GM21529 (cell line): ENCODE measurements at regions not wholly inside any gene's neighbourhood (a gene's known extent, or its start where the extent isn't known, plus 50 kb on each side); places are given as distances from the start of the nearest gene placed in this dataset.

Source experiments
- ATAC-seq: cut with Tn5 transposase; IDR thresholded peaks from one replicate; pipeline ENCODE4 v1.9.1; 2021; ENCODE audit not compliant: unreplicated experiment

DNA sequence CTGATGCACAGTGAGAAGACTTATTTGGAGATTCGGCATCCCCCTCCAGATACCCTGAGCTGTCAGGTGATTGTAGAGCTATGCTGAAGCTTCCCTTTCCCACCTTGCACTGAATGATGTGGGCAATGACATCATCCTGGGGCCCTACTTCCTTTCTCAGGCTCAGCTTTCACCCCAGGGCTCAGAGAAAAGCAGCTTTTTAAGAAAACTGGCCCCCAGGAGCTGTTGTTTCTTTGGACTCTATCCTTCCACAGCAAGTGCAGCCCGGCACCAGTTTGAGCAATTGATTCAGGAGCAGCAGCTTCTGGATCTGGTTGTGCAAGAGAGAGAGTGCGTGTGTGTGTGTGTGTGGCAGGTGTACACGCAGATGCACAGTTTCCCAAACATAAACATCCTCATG, 251.3 kb downstream of the ANAPC1 start:
- no peak for ATAC-seq

- ATAC-seq: no peak
Measured at GRCh38 chr2:111633189-111633588, 250.8 kb downstream of the ANAPC1 start.

GRCh38 chr2:111633643-111634042, 250.3 kb downstream of the ANAPC1 start:
- no peak for ATAC-seq

GRCh38 chr2:111634050-111634794, 249.8 kb downstream of the ANAPC1 start:
- no peak for ATAC-seq

DNA sequence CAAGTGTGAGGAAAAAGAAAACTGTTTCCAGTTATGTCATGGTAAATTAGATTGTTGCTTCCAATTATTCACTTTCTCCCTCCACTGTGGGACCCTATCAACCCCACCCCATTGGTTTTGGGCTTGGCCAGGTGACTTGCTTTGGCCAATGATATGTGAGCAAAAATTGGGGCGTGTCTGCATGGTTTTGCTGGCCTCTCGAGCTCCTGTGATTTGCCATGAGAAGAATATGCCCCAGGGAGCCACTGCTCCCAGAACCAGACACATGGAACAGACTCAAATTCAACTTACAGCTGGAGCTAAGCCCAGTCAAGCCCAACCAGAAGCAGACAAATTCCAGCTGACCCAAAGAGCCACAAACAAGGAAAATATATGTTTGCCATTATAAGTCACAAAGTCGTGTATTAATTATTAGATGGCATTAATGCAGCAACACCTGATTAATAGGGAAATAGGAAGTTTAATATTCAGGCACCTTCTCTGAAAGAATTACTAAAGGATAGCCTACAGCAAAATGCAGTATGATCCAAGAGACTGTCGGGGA, 248.9 kb downstream of the ANAPC1 start:
- ATAC-seq: no peak

DNA sequence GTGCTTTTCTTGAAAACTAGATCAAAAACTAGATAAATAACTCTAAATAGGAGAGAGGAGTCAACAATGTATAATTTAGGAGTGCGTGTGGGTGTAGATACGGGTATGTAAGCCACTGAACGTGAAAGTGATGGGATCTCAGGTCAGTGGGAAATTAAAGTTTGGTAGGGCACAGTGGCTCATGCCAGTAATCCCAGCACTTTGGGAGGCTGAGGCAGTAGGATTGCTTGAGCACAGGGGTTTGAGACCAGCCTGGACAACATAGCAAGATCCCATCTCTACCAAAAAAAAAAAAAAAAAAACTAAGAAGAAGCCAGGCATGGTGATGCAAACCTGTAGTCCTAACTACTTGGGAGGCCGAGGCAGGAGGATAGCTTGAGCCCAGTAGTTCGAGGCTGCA, 247.1 kb downstream of the ANAPC1 start:
- ATAC-seq: no peak

GRCh38 chr2:111638274-111638877, 245.6 kb downstream of the ANAPC1 start:
- no peak for ATAC-seq

- no peak for ATAC-seq
Measured at GRCh38 chr2:111640480-111640879, 243.5 kb downstream of the ANAPC1 start.

- no peak for ATAC-seq
Measured at GRCh38 chr2:111642586-111643327, 241.2 kb downstream of the ANAPC1 start.

GRCh38 chr2:111643759-111644158, 240.2 kb downstream of the ANAPC1 start:
- ATAC-seq: no peak

DNA sequence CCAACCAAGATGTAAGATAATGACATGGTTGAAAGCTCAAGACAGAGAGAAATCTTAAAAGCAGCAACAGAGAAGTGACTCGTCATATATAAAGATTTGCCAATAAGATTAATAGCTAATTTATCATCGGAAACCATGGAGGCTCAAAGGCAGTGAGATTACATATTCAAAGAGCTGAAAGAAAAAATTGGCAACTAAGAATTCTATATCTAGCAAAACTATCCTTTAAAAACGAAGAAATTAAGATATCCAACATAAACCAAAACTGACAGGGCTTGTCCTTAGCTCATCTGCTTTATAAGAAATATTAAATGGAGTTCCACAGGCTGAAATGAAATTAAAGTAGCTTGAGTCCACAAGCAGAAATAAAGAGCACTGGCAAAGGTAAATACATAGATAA, 236.6 kb downstream of the ANAPC1 start:
- ATAC-seq: no peak

DNA sequence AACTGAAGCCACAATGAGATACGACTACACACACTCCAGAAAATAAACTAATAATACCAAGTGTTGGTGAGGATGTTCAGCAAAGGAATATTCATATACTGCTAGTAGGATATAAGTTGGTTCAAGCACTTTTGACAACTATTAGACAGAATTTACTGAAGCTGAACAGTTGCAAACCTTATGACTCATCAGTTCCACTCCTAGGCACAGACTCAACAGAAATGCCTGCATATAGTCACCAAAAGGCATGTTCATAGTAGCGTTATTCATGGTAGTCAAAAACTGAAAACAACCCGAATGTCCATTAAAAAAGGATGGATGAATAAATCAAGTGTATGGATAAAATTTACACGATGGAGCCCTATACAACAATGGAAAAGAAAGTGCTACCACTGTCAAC, 232.0 kb downstream of the ANAPC1 start:
- no peak for ATAC-seq

DNA sequence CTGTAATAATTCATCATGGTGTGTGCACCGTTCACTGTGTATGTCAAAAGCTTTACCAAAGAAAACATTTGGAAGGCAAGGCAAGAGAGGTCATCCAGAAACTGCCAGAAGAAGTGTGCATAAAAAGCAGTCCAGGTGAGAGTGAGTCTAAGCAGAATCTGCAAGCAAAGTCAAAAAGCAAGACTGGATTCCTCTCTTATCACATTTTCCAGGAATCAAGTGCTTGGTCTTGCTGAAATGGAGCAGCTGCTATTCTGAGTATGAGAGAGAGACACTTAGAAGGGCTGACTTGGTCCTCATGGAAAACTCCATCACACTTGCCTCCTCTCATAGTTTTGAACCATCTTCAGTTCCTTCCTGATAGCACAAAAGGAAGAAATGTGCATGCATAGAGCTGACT, 231.3 kb downstream of the ANAPC1 start:
- no peak for ATAC-seq

- no peak for ATAC-seq
Measured at GRCh38 chr2:111653103-111653624, 230.8 kb downstream of the ANAPC1 start.

DNA sequence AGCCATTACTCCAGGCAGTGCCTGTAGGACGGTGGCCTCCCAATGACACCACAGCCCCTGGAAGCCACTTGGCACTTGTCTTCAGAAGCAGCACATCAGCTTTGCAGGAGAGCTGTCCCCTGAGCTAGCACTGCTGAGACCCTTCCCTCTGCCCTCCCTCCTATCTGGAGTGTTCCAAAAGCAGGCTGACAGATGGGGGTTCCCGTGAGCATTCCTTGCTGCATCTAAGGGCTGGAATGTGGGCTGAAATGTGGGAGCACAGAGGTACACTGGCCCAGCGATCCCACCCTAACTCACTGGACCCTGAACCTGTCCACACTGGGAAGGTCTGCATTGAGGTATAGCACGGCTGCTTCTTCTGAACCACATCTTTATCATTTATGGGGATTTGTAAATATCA, 230.1 kb downstream of the ANAPC1 start:
- no peak for ATAC-seq

DNA sequence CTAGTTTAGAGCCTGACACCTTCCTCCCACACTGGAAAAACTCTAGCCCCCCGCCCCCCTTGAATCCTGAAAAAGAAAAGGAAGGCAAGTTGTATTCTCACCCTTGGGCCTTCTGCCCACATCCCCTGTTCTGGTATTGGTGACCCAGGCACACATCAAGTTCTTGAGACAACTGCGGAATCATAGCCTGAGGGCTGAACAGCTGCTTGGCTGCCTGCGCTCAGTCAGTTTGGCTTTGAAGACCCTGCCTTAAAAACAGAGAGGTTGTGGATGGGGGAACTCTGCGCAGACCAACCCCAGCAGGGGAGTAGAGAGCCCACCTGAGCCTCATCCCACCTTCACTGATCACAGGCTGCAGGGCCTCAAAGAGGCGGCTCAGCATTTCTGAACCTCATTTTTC, 229.2 kb downstream of the ANAPC1 start:
- ATAC-seq: no peak

DNA sequence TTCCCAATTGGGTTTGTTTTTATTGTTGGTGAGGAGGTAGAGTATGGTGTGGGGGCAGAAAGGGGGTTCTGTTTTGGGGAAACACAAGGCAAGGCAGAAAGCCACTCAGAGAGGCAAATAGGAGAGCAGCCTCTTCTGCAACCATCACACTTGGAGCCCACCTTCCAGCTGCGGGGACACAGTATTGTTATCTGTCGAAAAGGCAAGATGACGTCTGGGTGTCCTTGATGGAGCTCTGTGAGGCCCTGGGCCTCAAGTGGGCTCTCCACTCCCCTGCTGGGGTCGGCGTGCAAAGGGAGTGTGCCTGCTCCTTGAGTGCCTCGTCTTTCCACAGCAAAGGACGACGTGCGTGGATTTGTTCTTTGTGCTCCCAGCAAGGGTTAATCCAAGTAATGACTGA, 227.6 kb downstream of the ANAPC1 start:
- ATAC-seq: no peak

- no peak for ATAC-seq
Measured at GRCh38 chr2:111656894-111657293, 227.1 kb downstream of the ANAPC1 start.

DNA sequence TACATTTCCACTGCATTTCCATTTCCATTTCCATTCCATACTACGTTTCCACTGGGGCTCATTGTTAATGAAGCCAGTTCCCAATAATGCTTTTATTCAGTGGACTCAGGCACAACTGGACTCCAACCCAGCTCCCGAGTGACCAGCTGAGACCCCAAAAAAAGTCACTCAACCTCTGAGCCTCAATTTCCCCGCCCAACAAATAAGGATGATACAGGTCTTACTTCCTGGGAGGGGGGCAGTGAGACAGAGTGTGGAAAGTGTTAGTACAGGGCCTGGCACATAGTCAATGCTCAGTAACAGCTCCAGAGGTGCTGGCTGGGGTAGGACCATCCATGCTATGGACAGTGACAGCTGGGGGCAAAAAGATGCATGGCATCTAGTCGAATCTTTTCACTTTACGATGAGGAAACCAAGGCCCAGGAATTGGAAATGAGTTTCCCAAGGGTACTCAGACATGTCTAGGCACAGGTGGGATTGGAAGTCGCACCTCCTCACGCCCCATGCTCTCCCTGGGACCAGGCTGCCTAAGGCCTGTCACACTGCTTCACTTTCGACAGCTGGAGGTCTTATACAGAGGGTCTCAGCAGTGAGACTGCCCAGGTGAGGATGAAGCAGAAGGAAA, 226.5 kb downstream of the ANAPC1 start:
- no peak for ATAC-seq

DNA sequence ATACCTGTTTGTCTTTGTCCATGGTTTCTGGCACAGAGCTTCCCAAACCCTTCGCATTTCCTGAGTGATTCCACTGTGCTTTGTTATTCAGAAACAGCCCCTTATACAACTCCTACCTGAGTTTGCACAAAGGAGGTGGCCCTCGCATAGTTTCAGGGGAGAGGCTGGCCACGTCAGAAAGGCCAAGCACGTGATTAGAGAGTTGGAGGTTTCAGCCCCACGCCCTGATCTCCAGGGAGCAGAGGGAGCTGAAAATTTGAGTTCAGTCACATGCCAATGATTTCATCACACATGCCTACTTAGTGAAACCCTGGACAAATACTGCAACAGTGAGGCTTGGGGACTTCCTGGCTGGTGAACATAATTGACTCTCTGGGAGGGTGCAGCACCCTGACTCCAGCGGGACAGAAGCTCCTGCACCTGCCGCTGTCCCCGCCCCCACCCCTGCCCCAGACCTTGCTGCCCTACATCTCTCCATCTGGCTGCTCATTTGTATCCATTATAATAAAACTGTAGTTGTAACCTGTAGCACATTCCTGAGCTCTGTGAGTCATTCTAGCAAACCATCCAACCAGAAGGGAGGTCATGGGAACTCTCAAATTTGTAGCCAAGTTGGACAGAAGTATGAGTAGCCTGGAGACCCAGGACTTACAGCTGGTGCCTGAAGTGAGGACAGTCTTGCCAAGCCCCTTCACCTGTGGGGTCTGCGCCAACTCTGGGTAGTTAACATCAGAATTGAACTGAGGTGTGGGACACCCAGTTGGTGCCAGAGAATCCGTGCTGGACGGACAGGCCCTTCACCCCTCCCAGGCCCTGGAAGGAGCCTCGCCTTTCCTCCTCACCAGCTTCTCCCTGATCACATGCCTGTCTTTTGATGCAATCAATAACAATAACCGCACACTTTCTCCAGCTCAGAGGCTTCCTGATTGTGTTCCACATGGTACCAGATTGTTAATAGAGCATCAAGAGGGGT, 224.3 kb downstream of the ANAPC1 start:
- no peak for ATAC-seq
